ENCODE measurements at regions not wholly inside any gene's neighbourhood (a gene's known extent, or its start where the extent isn't known, plus 50 kb on each side); places are given as distances from the start of the nearest gene placed in this dataset.
"Not testable (repeated sequence)": the region's sequence is repeated elsewhere in the genome, so short reads cannot be mapped to it uniquely, and the experiment has no call there.

- no peak for DNase-seq (ENCODE audit: low spot score)
These were observed 368.5 kb upstream of the PCDH15 start for GRCh38 chr10:55169493-55169892.

- DNase-seq (ENCODE audit: low spot score) = no peak
These were observed 367.3 kb upstream of the PCDH15 start for GRCh38 chr10:55168343-55168742.

GRCh38 chr10:55163388-55163979 lies 362.5 kb upstream of the PCDH15 start:
- no peak for DNase-seq (ENCODE audit: low spot score)

- DNase-seq (ENCODE audit: low spot score) = not testable (repeated sequence)
These were observed 361.3 kb upstream of the PCDH15 start for GRCh38 chr10:55162321-55162720.

- no peak for DNase-seq (ENCODE audit: low spot score)
These were observed 359.7 kb upstream of the PCDH15 start for GRCh38 chr10:55160655-55161283.

GRCh38 chr10:55158633-55159032 lies 357.6 kb upstream of the PCDH15 start:
- DNase-seq (ENCODE audit: low spot score) = no peak

GRCh38 chr10:55146032-55146431 lies 345.0 kb upstream of the PCDH15 start:
- DNase-seq (ENCODE audit: low spot score) = no peak

- no peak for DNase-seq (ENCODE audit: low spot score)
These were observed 343.0 kb upstream of the PCDH15 start for GRCh38 chr10:55144001-55144400.

- no peak for DNase-seq (ENCODE audit: low spot score)
These were observed 340.9 kb upstream of the PCDH15 start for GRCh38 chr10:55141892-55142291.

GRCh38 chr10:55137063-55137462 lies 336.0 kb upstream of the PCDH15 start:
- DNase-seq (ENCODE audit: low spot score) = no peak

- no peak for DNase-seq (ENCODE audit: low spot score)
These were observed 303.7 kb upstream of the PCDH15 start for GRCh38 chr10:55104738-55105137.

GRCh38 chr10:55098452-55098851 lies 297.4 kb upstream of the PCDH15 start:
- no peak for DNase-seq (ENCODE audit: low spot score)

- DNase-seq (ENCODE audit: low spot score) = no peak
These were observed 290.8 kb upstream of the PCDH15 start for GRCh38 chr10:55091691-55092328.

- DNase-seq (ENCODE audit: low spot score) = no peak
These were observed 277.1 kb upstream of the PCDH15 start for GRCh38 chr10:55078121-55078520.

GRCh38 chr10:55065185-55065584 lies 264.2 kb upstream of the PCDH15 start:
- no peak for DNase-seq (ENCODE audit: low spot score)

- no peak for DNase-seq (ENCODE audit: low spot score)
These were observed 262.8 kb upstream of the PCDH15 start for GRCh38 chr10:55063811-55064210.

- DNase-seq (ENCODE audit: low spot score) = no peak
These were observed 261.3 kb upstream of the PCDH15 start for GRCh38 chr10:55062349-55062748.

- DNase-seq (ENCODE audit: low spot score) = no peak
These were observed 257.8 kb upstream of the PCDH15 start for GRCh38 chr10:55058800-55059199.

- DNase-seq (ENCODE audit: low spot score) = no peak
These were observed 250.5 kb upstream of the PCDH15 start for GRCh38 chr10:55051515-55051914.

GRCh38 chr10:55048830-55049498 lies 247.9 kb upstream of the PCDH15 start:
- no peak for DNase-seq (ENCODE audit: low spot score)

- no peak for DNase-seq (ENCODE audit: low spot score)
These were observed 242.5 kb upstream of the PCDH15 start for GRCh38 chr10:55043540-55043939.

GRCh38 chr10:55033061-55033460 lies 232.0 kb upstream of the PCDH15 start:
- DNase-seq (ENCODE audit: low spot score) = peak; percentile 41

All from mesenteric fat pad (tissue), 1 donor.